HFFc6 (cell line): ENCODE measurements at regions not wholly inside any gene's neighbourhood (a gene's known extent, or its start where the extent isn't known, plus 50 kb on each side); places are given as distances from the start of the nearest gene placed in this dataset.

Experiments
- DNase-seq: peaks from one replicate; pipeline ENCODE4 v3.0.0-alpha.2; 2018
- H3K27ac Mint-ChIP-seq: 2 replicates; pipeline ENCODE4 v1.8.0; 2020; ENCODE audit warnings: mild to moderate bottlenecking, mixed read lengths
- H3K27me3 Mint-ChIP-seq: 2 replicates; pipeline ENCODE4 v1.8.0; 2021; ENCODE audit warnings: mild to moderate bottlenecking, moderate library complexity, mixed read lengths; ENCODE audit not compliant: insufficient read depth
- H3K36me3 Mint-ChIP-seq: 2 replicates; pipeline ENCODE4 v1.8.0; 2021; ENCODE audit warnings: low read depth, mixed read lengths
- H3K4me1 Mint-ChIP-seq: 2 replicates; pipeline ENCODE4 v1.8.0; 2020; ENCODE audit warnings: low read depth, mixed read lengths
- H3K4me3 Mint-ChIP-seq: 2 replicates; pipeline ENCODE4 v1.8.0; 2020; ENCODE audit warnings: mild to moderate bottlenecking, moderate library complexity, mixed read lengths
- H3K9me3 Mint-ChIP-seq: 2 replicates; pipeline ENCODE4 v1.8.0; 2020; ENCODE audit warnings: mild to moderate bottlenecking, mixed read lengths
- CTCF ChIP-seq: fragments of 200-600 bp; sonication (generic); IDR thresholded peaks from 2 replicates; pipeline ENCODE4 v1.5.0; 2021; ENCODE audit warnings: antibody characterized with exemption, mild to moderate bottlenecking

- TF ChIP-seq CTCF = no peak
- no peaks in the 10 kb centered on the region for H3K27me3 Mint-ChIP-seq
- DNase-seq = no peak
- H3K4me1 Mint-ChIP-seq = no peaks in the 10 kb centered on the region
- no peaks in the 10 kb centered on the region for H3K9me3 Mint-ChIP-seq
- no peak overlapping the region for H3K4me3 Mint-ChIP-seq
- no peaks in the 10 kb centered on the region for H3K36me3 Mint-ChIP-seq
- no peak overlapping the region for H3K27ac Mint-ChIP-seq
Observed at GRCh38 chr7:24494832-24495231, 78.4 kb upstream of the PALS2 start.

GRCh38 chr7:24496036-24496435 lies 77.2 kb upstream of the PALS2 start:
- no peaks in the 10 kb centered on the region for H3K4me1 Mint-ChIP-seq
- TF ChIP-seq CTCF = no peak
- H3K9me3 Mint-ChIP-seq = no peaks in the 10 kb centered on the region
- no peak for DNase-seq
- no peak overlapping the region for H3K27ac Mint-ChIP-seq
- H3K4me3 Mint-ChIP-seq = no peak overlapping the region
- H3K27me3 Mint-ChIP-seq = no peaks in the 10 kb centered on the region; the same call in 1 of the 2 replicates
- no peaks in the 10 kb centered on the region for H3K36me3 Mint-ChIP-seq

GRCh38 chr7:24498439-24498838 lies 74.8 kb upstream of the PALS2 start:
- H3K4me1 Mint-ChIP-seq = no peaks in the 10 kb centered on the region
- H3K27me3 Mint-ChIP-seq = no peaks in the 10 kb centered on the region; the same call in 1 of the 2 replicates
- H3K27ac Mint-ChIP-seq = no peak overlapping the region
- H3K36me3 Mint-ChIP-seq = no peaks in the 10 kb centered on the region
- H3K4me3 Mint-ChIP-seq = no peak overlapping the region
- no peak for DNase-seq
- no peak for TF ChIP-seq CTCF
- H3K9me3 Mint-ChIP-seq = no peaks in the 10 kb centered on the region

GRCh38 chr7:24499871-24500270 lies 73.4 kb upstream of the PALS2 start:
- TF ChIP-seq CTCF = no peak
- H3K36me3 Mint-ChIP-seq = no peaks in the 10 kb centered on the region
- H3K4me3 Mint-ChIP-seq = no peak overlapping the region
- no peak overlapping the region for H3K27ac Mint-ChIP-seq
- no peak for DNase-seq
- no peaks in the 10 kb centered on the region for H3K4me1 Mint-ChIP-seq
- no peaks in the 10 kb centered on the region; the same call in 1 of the 2 replicates for H3K27me3 Mint-ChIP-seq
- H3K9me3 Mint-ChIP-seq = no peaks in the 10 kb centered on the region

GRCh38 chr7:24500599-24500998 lies 72.7 kb upstream of the PALS2 start:
- no peak for DNase-seq
- TF ChIP-seq CTCF = no peak
- no peaks in the 10 kb centered on the region for H3K36me3 Mint-ChIP-seq
- no peak overlapping the region for H3K4me3 Mint-ChIP-seq
- no peaks in the 10 kb centered on the region for H3K9me3 Mint-ChIP-seq
- H3K27me3 Mint-ChIP-seq = no peaks in the 10 kb centered on the region; the same call in 1 of the 2 replicates
- H3K4me1 Mint-ChIP-seq = no peaks in the 10 kb centered on the region
- no peak overlapping the region for H3K27ac Mint-ChIP-seq

GRCh38 chr7:24501009-24501408 lies 72.2 kb upstream of the PALS2 start:
- no peaks in the 10 kb centered on the region for H3K4me1 Mint-ChIP-seq
- H3K4me3 Mint-ChIP-seq = no peak overlapping the region
- H3K27ac Mint-ChIP-seq = no peak overlapping the region
- no peak for DNase-seq
- no peaks in the 10 kb centered on the region for H3K9me3 Mint-ChIP-seq
- no peak for TF ChIP-seq CTCF
- H3K36me3 Mint-ChIP-seq = no peaks in the 10 kb centered on the region
- no peaks in the 10 kb centered on the region; the same call in 1 of the 2 replicates for H3K27me3 Mint-ChIP-seq
